OCI-LY3 (cell line): ENCODE measurements at regions not wholly inside any gene's neighbourhood (a gene's known extent, or its start where the extent isn't known, plus 50 kb on each side); places are given as distances from the start of the nearest gene placed in this dataset.

ENCODE experiments used
- EZH2phosphoT487 ChIP-seq: fragments of 200-600 bp; shearing (Covaris generic); IDR thresholded peaks from 2 replicates; pipeline ENCODE4 v1.6.1; 2018; ENCODE audit warnings: antibody characterized with exemption, mixed run types, low read depth
- TF ChIP-seq, protein P1 (sequence below): fragments of 200-600, 300-600 bp; sonication (generic); IDR thresholded peaks from 2 replicates; pipeline ENCODE4 v1.5.1; 2014; ENCODE audit warnings: antibody characterized with exemption, low read length, low read depth

DNA sequence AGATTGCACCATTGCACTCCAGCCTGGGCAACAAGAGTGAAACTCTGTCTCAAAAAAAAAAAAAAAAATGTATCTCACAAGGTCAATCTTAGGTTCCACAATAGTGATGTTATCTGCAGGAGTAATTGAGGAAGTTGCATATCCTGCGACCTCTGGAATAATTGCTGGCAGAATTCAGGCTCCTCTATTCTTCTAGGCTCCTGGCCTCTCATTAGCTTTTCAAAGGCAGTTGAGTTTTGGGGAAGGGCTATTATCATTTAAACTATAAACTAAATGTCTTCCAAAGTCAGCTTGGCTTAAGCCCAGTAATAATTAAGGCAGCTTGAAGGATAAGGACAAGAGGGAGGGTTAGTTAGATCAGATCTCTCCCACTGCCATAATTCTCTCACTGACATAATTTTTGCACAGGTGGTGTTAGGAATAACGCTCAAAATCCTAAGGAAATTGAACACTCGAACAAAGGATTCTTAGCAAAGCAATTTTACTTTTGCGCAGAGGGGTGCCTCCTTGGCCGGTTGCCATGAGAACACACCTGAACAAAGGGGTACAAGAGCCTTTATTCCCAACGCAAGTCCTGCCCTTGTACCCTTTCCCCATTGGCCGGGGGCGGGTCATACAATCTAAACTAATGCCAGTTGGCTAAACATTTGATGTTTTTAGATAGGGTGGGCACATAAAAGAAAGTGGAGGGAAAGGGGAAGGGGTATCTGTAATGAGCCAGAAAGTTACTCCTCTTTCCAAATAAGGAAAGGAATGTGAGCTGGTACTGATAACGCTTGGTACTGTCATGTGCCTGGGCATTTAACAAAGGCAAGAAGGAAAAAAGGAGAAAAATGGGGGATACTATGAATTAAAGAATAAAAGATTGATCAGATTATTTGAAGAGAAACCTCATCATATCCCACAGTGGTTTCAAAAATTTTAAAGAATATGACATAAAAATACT is 106.4 kb upstream of the CCNG1 start:
- TF ChIP-seq, protein P1, sequence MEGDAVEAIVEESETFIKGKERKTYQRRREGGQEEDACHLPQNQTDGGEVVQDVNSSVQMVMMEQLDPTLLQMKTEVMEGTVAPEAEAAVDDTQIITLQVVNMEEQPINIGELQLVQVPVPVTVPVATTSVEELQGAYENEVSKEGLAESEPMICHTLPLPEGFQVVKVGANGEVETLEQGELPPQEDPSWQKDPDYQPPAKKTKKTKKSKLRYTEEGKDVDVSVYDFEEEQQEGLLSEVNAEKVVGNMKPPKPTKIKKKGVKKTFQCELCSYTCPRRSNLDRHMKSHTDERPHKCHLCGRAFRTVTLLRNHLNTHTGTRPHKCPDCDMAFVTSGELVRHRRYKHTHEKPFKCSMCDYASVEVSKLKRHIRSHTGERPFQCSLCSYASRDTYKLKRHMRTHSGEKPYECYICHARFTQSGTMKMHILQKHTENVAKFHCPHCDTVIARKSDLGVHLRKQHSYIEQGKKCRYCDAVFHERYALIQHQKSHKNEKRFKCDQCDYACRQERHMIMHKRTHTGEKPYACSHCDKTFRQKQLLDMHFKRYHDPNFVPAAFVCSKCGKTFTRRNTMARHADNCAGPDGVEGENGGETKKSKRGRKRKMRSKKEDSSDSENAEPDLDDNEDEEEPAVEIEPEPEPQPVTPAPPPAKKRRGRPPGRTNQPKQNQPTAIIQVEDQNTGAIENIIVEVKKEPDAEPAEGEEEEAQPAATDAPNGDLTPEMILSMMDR: no peak
- no peak for TF ChIP-seq EZH2phosphoT487
